ENCODE measurements at regions not wholly inside any gene's neighbourhood (a gene's known extent, or its start where the extent isn't known, plus 50 kb on each side); places are given as distances from the start of the nearest gene placed in this dataset.
"Not testable (repeated sequence)": the region's sequence is repeated elsewhere in the genome, so short reads cannot be mapped to it uniquely, and the experiment has no call there.

DNA sequence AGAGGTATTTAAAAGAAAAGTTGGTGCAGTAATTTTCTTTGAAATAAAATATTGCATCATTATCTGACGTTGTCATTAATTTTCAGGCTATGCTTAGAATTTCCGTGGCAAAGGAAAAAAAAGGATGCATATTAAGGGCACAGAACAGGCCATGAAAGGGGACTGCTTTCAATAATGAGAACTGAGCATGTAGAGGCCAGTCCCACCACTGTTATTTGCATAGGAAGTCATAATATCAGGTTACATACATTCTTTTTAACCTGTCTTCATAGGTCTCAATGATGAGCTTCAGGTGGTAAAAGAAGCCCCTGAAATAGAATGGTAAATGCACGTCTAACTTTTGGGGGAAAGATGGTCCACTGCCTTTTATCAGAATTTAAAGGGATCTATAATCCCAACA, 272.1 kb upstream of the ALCAM start:
- DNase-seq = no peak

DNA sequence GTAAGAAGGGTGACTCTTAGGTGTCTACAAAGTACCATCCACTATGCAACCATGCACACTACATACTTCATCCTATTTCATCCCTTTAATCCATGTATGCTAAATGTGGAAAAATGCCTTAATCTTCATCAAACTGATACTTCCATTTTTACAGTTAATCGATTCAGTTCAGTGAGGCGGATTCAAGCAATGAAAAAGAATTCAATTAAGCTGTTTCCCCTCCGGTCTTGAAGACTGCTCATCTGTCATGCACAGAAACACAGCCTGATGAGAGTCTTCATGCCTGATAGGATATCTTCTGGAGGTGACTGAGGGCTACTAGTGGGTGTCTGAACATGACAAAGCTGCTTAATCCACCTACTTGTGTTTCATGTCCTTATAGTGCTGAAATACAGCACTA, 270.6 kb upstream of the ALCAM start:
- DNase-seq = no peak

DNA sequence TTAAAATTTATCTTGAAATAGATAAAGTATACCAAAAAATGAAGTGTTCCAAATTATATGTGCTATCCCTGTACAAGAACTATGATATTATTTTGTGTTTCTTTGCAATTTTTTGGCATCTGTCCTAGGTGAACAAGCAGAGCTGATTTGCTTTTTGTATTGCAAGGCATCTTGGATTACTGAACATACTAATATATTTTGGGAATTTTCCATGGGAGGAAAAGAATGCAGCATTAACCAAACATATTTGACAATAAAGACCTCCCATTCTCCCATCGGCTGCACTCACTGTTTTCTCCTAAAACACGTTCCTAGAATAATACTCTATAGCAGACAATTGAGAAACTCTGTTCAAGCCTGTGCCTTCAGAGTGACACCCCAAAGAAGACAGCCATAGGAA, 265.1 kb upstream of the ALCAM start:
- no peak for DNase-seq

DNA sequence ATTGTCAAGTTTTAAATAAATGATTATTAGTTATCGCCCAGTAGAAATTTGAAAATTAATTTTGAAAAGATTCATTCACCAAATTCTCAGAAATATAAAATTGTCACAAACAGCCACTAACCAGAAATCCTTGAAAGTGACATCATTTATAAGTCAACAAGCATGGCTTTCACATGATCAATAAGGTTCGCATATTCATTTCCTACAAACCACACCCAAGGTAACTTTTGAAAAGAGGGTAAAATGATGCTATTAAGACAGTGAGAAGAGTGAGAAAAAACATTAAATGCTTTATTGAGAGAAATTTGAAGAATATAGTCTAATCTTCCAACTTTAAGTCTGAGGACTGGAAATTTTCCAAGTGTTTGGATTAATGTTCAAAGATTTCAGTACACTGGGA, 263.6 kb upstream of the ALCAM start:
- no peak for DNase-seq

DNA sequence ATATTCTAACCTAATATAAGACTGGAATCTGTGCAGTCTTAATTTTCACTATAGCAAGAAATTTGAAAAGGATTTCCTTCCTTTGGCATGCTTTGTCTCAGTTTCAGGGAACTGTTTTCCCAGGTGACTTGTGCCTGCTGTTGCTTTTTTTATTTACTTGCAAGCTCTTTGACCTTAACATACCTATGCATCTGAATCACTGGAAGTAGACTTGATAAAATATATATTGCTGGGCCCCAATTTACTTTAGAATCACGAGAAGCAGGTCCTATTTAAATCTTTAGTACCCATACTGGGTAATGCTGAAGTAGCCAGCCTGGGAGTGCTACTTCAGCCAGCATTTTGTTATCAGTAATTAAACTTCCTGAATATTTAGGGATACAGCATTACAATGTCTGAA, 257.9 kb upstream of the ALCAM start:
- no peak for DNase-seq

DNA sequence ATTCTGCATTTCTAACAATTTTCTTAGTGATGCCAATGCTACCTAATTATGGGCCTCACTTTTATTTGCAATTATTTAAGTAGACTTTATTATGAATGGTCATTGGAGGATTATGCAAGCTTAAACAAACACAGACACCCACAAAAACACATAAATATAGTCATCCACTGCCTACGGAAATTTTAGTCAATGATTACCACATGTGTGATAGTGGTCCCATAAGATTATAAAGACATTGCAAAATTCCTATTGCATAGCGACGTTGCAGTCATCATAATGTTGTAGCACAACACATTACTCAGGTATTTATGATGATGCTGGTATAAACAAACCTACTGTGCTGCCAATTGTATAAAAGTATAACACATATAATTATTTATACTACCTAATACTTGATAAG, 247.8 kb upstream of the ALCAM start:
- no peak for DNase-seq

DNA sequence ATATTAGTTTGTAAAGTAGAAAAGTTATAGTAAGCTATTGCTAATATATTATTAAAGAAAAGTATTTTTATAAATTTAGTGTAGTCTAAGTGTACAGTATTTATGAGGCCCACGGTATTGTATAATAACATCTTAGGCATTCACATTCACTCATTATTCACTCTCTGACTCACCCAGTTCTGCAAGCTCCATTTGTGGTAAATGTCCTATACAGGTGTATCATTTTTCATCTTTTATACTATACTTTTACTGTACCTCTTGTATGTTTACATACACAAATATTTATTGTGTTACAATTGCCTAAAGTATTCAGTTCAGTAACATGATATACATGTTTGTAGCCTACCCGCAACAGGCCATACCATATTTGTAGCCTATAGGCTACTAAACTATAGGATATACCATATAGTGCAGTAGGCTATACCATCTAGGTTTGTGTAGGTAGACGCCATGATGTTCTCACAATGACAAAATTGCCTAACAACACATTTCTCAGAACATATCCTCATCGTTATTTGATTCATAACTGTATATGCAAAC, 246.8 kb upstream of the ALCAM start:
- no peak for DNase-seq

DNA sequence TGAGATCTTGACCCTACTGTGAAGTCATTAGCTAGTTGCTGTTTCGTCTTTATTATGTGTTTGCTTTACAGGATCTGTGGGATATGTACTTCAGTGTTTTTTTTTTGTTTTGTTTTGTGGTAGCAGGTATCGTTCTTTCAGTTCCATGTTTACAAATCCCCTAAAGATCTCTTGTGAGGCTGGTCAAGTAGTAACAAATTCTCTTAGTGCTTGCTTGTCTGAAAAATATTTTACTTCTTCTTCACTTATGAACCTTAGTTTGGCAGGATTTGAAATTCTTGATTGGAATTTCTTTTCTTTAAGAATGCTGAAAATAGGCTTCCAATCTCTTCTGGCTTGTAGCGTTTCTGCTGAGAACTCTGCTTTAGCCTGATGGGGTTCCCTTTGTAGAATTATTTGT, 235.8 kb upstream of the ALCAM start:
- no peak for DNase-seq

DNA sequence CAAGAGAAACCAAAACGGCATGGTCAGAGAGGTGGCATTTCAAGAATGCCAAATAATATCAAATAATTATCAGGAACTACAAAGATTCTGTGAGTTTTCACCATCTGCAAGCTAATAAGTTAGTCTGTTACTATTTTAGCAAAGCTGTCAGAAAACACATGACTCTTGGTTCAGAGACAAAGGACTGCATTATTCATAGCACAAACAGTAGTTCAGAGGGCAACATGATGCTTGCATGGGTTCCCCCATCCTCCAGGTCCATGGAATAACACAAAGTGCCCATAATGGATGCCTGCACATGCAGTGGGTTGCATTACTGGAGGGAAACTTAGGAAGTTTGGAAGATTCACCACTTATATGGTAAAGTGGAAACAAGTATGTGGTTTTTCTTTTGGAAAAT, 228.8 kb upstream of the ALCAM start:
- no peak for DNase-seq

DNA sequence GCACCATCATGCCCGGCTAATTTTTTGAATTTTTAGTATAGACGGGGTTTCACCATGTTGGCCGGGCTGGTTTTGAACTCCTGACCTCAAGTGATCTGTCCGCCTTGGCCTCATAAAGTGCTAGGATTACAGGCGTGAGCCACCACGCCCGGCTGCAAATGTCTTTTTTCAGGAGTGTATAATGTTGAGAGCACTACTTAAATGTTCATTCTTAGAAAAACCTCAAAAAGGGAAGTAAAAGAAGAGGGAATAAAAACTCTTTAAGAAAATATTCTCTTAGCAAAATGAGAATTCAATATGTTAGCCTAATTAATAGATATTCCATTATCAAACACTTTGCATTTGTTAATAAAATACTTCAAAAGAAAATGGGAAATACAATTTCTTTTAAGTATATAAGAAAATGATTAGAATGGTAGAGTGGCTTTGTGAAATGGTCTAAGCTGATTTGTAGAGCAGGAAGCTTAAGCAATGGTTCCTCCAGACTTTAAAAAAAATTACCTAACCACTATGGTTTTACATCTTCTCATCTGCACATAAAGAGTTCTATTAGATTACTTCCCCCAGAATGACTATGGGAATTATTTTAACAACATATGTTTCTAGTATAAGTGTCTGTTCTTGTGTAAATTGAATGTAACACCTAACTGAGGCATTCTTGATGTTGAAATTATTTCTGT, 226.7 kb upstream of the ALCAM start:
- DNase-seq = no peak

DNA sequence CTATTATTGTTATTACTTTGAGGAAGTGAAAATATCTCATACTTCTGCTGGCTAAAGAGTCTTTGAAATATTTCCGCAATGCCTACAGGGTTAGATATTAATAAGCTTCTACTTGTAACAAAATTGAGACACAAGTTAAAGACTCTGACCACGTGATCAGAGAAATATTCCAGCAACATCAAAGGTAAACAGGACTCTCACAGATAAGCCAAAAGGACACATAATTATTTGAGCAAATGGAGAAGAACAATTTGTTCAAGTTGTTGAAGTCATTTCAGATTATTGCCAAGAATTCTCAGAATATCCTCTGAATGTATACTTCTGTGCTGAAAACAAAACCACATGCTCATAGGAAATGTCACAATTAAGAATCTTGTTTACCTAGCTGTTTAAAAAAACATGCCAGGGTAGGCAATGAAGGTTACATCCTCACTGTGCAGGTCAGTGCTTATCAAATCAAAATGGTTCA, 225.8 kb upstream of the ALCAM start:
- no peak for DNase-seq

DNA sequence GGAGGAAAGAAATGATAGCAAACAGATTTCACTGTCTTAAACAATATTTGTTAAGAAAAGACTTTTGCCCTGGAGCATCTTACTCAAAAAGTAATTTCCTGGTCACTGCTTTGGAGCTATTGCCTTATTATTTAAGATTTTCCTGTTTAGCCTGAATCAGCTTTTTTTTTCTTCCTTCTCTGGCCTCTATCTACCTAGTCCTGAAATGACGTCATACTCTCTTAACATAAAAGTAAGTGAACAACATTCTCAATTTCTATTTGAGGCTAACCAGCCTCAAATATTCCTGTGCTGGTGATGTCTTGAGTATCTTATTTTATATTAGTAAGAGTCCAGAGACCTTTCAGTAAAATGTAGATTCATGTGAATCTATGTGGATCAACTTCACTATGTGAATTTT, 221.9 kb upstream of the ALCAM start:
- no peak for DNase-seq

DNA sequence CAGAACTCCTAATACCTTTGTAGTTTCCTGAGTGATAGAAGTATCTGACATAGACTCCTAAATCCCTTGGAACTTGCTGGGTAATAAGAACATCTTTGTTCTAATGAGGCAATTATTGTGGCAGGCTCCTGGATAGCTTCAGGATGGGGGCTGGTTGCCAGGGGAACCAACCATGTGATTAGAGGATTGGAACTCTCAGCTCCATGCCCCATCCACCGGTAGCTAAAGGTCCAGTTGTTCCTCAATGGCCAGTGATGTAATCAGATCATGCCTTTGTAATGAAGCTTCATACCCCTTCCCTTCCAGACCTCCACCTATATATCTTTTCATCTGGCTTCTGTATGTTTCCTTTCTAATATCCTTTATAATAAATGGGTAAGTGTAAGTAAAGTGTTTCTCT, 221.2 kb upstream of the ALCAM start:
- DNase-seq = no peak

DNA sequence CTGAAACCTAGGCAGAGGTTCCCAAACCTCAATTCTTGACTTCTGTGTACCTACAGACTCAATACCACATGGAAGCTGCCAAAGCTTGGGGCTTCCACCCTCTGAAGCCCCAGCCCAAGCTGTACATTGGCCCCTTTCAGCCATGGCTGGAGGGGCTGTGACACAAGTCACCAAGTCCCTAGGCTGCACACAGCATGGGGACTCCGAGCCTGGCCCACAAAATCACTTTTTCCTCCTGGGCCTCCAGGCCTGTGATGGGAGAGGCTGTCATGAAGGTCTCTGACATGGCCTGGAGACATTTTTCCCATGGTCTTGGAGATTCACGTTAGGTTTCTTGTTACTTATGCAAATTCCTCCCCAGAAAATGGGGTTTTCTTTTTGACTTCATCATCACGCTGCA, 217.5 kb upstream of the ALCAM start:
- not testable (repeated sequence) for DNase-seq

DNA sequence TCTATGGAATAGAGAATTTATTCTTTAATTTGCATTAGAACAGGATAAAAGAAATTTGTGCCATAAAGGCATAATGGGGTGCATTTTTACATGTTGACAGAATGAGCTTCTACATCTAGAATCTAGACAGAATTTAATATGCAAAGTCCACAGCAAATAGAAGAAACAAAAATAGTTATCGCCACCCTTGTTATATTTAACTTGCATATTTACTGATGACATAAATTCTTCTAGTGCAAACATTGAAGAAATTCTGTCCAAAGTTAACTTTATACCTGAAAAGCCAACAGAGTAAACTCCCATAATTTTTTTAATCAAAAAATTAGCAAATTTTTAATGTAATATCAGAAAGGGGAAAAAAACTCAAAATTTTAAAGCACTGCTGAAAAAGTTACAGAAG, 213.7 kb upstream of the ALCAM start:
- DNase-seq = no peak

DNA sequence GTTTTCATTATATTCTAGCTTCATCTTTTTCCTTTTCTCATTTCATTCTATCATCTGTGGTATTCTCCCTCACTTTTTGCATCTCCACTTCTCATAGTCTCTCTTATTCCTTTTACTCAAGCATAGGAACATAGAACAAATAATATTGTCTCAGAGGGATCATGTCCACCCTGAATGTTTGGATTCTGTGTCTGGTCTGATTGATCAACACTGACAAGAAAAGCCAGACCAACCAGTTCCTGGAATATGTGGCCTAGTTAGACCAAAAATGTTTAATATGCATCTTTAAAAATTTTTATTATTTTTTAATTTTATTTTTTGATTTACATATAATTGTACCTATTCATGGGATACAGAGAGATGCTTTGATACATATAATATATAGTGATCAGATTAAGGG, 212.0 kb upstream of the ALCAM start:
- no peak for DNase-seq

DNA sequence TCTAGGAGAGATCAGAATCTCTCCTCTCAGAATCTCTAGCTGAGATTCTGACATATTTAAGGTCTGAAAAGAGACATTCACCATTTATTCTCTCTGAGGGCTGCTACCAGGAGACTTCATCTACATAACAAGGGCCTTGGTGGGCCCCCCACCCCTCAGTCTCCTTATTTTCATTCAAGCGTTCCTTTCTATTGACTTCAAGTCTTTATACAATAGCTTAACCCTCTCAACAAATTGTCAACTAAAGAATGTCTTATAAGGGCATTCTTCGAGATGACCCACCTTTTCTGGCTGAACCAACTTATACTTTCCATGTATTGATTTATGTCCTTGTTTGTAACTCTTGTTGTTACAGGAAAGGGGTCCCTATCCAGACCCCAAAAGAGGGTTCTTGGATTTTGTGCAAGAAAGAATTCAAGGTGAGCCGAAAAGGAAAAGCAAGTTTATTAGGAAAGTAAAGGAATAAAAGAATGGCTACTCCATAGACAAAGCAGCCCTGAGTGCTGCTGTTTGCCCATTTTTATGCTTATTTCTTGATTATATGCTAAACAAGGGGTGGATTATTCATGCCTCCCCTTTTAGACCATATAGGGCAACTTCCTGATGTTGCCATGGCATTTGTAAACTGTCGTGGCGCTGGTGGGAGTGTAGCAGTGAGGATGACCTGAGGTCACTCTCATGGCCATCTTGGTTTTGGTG, 209.5 kb upstream of the ALCAM start:
- DNase-seq = no peak

DNA sequence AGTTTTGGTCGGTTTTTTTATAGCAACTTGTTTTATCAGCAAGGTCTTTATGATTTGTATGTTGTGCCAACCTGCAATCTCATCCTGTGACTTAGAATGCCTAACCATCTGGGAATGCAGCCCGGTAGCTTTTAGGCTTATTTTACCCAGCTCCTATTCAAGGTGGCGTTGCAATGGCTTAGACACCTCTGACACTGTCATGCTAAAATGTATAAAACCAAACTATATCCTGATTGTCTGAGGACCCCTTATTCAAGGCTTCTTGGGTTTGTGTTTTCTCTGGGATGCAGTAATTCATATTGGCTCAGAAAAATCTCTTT, 209.0 kb upstream of the ALCAM start:
- DNase-seq = no peak

DNA sequence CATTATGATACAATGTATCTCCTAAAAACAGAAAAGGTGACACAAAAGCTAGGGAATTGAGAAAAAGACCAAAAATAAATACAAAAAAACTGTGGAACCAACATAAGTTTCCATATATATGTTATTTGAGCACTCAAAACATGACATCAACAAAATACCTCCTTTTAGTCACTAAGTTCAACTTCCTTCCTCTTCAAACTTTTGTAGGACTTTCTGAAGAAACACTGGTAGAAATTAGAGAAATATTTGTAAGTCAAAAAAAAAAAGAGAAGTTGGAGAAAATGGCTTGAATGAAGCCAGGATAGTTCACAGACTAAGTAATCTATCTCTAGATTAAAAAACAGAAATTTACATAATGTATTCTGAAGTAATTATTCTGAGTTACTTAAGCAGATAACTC, 208.4 kb upstream of the ALCAM start:
- DNase-seq = no peak

DNA sequence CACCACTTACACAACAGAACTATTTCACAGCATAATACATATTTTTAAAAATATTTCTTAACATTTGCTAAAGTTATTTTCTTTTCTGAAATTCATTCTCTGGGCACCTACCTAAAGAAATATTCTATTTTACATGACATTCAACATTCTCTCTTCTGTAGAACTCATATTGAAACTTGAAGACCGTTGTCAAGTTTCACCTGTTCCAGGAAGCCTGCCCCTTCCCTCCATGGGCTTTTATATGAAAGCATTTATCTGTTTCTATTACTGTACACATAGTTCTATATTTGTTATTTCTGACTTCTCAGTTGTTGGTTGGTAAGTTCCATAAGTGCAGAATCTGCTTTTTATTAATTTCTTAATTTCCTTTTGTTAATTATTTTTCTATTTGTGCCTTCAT, 204.3 kb upstream of the ALCAM start:
- no peak for DNase-seq

DNA sequence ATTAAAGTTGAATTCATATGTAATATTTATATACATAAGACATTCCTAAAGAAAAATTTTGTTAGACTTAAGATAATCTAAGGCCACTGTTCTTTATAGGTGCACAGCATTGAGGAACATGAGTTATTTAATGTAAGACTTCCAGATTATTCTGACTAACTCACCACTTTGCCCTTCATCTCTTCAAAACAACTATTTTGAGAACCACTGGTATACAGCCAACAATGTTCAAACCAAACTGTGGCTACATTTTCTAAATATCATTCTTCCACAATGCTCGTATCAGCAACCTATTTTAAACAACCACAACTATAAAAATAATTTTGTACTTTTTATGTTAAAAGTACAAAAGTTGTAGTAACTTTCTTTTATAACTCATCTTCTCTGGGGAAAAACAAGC, 199.8 kb upstream of the ALCAM start:
- DNase-seq = no peak

DNA sequence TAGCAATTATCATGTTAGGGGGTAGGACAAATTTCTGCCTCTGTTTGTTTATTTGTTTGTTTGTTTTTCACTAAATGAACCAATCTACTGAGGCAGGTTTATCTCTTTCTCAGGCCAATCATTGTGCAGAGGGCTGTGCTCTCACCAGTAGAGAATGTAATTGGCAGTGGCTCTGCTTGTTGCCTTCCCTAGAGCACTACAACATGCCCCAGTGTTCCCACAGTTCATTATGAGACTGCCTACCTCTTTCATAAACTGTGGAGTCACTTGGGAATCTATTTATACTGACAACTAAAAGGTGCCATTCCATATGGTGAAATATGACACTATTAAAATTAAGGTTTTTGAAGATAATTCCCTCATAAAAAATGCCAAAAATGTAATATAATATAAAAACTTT, 196.3 kb upstream of the ALCAM start:
- DNase-seq = no peak

DNA sequence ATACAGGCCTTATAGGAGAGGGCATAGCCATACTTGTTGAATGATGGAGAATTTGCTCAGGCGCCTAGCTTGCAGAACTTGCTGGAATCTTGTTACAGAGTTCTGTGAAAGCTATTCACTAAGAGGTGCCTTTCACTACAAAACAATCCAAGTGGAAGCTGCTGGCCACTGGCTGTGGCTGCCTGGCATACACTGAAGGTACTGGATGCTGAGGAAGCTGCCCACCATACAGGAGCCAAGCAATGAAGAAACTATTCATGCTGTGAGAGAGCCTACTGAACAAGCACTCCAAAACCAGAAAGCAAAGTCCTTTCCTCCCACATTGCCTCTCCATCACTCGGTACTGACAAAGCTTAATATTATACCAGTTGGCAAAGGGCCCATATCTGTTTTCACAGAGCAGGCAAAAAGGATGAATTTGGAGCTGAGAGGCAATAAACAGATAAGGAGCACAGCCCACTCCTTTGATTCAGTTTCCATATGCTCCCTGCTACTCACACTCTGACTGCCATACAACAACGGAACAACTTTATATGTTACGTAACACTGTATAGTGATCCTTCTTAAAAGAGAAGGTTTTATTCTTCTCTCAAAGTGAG, 192.6 kb upstream of the ALCAM start:
- DNase-seq = no peak

DNA sequence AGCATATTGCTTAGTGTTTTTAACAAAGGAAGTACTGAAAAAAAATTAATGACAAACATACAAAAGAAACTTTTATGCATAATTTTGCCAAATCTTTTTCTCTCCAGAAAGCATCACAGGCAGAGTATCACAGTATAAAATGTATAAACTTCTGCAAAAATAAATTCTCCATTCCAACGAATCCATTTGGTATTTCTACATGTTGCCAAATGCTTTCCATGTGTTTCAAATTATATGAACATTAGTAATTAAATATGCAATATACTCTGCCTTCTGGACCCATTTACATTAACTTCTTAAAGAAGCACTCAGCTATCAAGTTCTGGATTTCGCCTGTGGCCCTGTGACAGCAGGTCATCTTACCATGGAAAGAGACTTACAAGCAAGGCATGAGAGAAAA, 189.1 kb upstream of the ALCAM start:
- DNase-seq = no peak
